PC-9 (cell line): ENCODE measurements at regions not wholly inside any gene's neighbourhood (a gene's known extent, or its start where the extent isn't known, plus 50 kb on each side); places are given as distances from the start of the nearest gene placed in this dataset.

Experiments used
- EZH2 ChIP-seq: fragments of 200-600 bp; sonication (generic); IDR thresholded peaks from 2 replicates; pipeline ENCODE4 v1.8.0; 2017; ENCODE audit warnings: antibody characterized with exemption, low read depth
- TF ChIP-seq, protein P1 (sequence below): fragments of 200-600 bp; sonication (generic); conservative IDR thresholded peaks from 2 replicates; pipeline ENCODE4 v1.6.1; 2017; ENCODE audit warnings: mixed run types, antibody characterized with exemption, mild to moderate bottlenecking, moderate library complexity

DNA sequence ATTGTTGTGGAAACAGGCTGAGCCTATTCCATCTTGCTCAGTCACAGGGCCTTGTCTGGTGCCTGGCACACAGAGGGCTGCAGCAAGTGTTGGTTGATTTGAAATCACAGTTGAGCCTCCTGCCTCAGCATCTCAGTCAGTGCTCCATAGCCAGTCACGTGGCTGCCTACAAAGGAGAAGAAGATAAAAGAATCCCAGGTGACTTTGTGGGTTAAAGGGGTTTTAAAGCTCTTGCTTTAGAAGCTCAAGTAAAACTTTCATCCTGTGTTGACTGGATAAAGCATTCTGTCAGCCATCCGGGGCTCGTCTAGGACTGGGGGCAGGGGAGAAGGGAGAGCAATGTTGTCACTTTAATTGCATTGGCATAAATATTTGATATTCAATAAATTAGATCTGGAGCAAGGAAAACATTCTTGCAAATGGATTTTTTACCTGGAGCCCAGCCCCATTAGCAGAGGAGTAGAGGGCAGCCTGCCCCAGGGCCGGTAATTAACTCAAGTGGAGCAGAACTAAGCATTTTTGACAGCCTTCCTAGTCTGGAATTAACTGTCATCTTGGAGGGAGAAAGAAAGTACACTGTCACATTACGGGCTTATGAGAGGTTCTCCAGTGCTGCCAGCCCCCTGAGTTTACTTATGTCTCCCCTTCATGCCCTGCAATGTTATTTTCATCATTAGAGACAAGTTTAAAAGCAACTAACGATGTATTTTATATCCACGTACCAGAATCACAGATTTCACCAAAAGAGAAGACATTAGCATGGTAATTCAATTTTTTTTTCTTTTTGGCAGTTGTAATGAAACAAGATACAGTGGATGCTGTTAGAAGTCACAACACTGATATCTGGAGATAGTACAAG lies 71.7 kb upstream of the GTSF1L start:
- TF ChIP-seq, protein P1, sequence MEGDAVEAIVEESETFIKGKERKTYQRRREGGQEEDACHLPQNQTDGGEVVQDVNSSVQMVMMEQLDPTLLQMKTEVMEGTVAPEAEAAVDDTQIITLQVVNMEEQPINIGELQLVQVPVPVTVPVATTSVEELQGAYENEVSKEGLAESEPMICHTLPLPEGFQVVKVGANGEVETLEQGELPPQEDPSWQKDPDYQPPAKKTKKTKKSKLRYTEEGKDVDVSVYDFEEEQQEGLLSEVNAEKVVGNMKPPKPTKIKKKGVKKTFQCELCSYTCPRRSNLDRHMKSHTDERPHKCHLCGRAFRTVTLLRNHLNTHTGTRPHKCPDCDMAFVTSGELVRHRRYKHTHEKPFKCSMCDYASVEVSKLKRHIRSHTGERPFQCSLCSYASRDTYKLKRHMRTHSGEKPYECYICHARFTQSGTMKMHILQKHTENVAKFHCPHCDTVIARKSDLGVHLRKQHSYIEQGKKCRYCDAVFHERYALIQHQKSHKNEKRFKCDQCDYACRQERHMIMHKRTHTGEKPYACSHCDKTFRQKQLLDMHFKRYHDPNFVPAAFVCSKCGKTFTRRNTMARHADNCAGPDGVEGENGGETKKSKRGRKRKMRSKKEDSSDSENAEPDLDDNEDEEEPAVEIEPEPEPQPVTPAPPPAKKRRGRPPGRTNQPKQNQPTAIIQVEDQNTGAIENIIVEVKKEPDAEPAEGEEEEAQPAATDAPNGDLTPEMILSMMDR: no peak
- no peak for TF ChIP-seq EZH2
